Stimulated activated CD4-positive, alpha-beta T cell treated with anti-CD3 and anti-CD28 coated beads, Interleukin-4, amount 100 ng/mL, for 1 hour (primary cell): ENCODE measurements at regions not wholly inside any gene's neighbourhood (a gene's known extent, or its start where the extent isn't known, plus 50 kb on each side); places are given as distances from the start of the nearest gene placed in this dataset.
"Not testable (repeated sequence)": the region's sequence is repeated elsewhere in the genome, so short reads cannot be mapped to it uniquely, and the experiment has no call there.

ENCODE experiments used
- DNase-seq: peaks from one replicate; pipeline ENCODE4 v3.0.0-alpha.2; 2020

- no peak for DNase-seq
These were observed 375.5 kb downstream of the UTRN start for GRCh38 chr6:144660561-144661115.

GRCh38 chr6:144661116-144661806, 376.1 kb downstream of the UTRN start:
- DNase-seq: no peak

- DNase-seq: no peak
These were observed 377.8 kb downstream of the UTRN start for GRCh38 chr6:144662812-144663365.

GRCh38 chr6:144664281-144664680, 379.1 kb downstream of the UTRN start:
- no peak for DNase-seq

GRCh38 chr6:144664947-144665346, 379.8 kb downstream of the UTRN start:
- DNase-seq: no peak

GRCh38 chr6:144665932-144666450, 380.9 kb downstream of the UTRN start:
- no peak for DNase-seq

- no peak for DNase-seq
These were observed 381.6 kb downstream of the UTRN start for GRCh38 chr6:144666781-144667180.

GRCh38 chr6:144667532-144668503, 382.7 kb downstream of the UTRN start:
- no peak for DNase-seq

- DNase-seq: not testable (repeated sequence)
These were observed 385.1 kb downstream of the UTRN start for GRCh38 chr6:144670259-144670658.

- no peak for DNase-seq
These were observed 388.7 kb downstream of the UTRN start for GRCh38 chr6:144673807-144674206.

GRCh38 chr6:144675231-144675861, 390.2 kb downstream of the UTRN start:
- no peak for DNase-seq

GRCh38 chr6:144676310-144676709, 391.2 kb downstream of the UTRN start:
- not testable (repeated sequence) for DNase-seq

- DNase-seq: not testable (repeated sequence)
These were observed 392.1 kb downstream of the UTRN start for GRCh38 chr6:144677263-144677662.

GRCh38 chr6:144678844-144679243, 393.7 kb downstream of the UTRN start:
- no peak for DNase-seq

GRCh38 chr6:144681334-144681733, 396.2 kb downstream of the UTRN start:
- DNase-seq: no peak

- DNase-seq: no peak
These were observed 398.3 kb downstream of the UTRN start for GRCh38 chr6:144683216-144684070.

GRCh38 chr6:144688713-144689112, 403.6 kb downstream of the UTRN start:
- no peak for DNase-seq

GRCh38 chr6:144689503-144690040, 404.4 kb downstream of the UTRN start:
- DNase-seq: no peak

GRCh38 chr6:144690133-144690532, 405.0 kb downstream of the UTRN start:
- DNase-seq: no peak

- DNase-seq: no peak
These were observed 405.5 kb downstream of the UTRN start for GRCh38 chr6:144690666-144691065.

- DNase-seq: not testable (repeated sequence)
These were observed 406.9 kb downstream of the UTRN start for GRCh38 chr6:144692050-144692449.
